ENCODE measurements at regions not wholly inside any gene's neighbourhood (a gene's known extent, or its start where the extent isn't known, plus 50 kb on each side); places are given as distances from the start of the nearest gene placed in this dataset.

DNA sequence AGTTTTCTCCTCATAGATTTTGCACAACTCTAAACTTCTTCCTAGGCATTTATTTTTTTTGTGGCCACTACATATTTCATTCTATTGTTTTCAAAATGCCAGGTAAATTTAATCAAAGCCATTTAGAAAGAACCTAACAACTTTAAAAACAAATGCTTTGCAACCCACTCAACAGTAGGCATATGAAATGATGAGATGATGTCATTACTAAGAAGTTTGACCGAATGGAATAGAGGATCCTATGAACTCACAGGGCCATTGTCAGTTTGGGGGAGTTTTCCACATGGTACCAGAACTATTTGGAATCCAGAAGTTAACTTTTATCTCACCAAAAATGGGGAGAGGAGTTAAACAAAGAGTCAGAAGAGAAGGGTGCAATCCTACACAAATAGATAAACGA, 100.7 kb upstream of the INHBA start:
- Histone ChIP-seq H3K27me3 (no peaks in the 10 kb centered on the region), H3K36me3 (no peaks in the 10 kb centered on the region), H3K4me3 (replicated peaks in 1 of 3) (no peak overlapping the region), H3K4me1 (no peaks in the 10 kb centered on the region), H3K27ac (no peak overlapping the region), H3K9me3 (no peaks in the 10 kb centered on the region)
- TF ChIP-seq, protein P1, sequence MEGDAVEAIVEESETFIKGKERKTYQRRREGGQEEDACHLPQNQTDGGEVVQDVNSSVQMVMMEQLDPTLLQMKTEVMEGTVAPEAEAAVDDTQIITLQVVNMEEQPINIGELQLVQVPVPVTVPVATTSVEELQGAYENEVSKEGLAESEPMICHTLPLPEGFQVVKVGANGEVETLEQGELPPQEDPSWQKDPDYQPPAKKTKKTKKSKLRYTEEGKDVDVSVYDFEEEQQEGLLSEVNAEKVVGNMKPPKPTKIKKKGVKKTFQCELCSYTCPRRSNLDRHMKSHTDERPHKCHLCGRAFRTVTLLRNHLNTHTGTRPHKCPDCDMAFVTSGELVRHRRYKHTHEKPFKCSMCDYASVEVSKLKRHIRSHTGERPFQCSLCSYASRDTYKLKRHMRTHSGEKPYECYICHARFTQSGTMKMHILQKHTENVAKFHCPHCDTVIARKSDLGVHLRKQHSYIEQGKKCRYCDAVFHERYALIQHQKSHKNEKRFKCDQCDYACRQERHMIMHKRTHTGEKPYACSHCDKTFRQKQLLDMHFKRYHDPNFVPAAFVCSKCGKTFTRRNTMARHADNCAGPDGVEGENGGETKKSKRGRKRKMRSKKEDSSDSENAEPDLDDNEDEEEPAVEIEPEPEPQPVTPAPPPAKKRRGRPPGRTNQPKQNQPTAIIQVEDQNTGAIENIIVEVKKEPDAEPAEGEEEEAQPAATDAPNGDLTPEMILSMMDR (IDR thresholded peaks at IDR 0.05) = no peak
- no peak for TF ChIP-seq POLR2A (IDR thresholded peaks at IDR 0.05)
- WGBS, 2 donors = 79 to 80% methylated on average over 2 of the region's 2 CpGs
- no peak for DNase-seq
- intact Hi-C loops (cut with DNase I) = no loop called here

DNA sequence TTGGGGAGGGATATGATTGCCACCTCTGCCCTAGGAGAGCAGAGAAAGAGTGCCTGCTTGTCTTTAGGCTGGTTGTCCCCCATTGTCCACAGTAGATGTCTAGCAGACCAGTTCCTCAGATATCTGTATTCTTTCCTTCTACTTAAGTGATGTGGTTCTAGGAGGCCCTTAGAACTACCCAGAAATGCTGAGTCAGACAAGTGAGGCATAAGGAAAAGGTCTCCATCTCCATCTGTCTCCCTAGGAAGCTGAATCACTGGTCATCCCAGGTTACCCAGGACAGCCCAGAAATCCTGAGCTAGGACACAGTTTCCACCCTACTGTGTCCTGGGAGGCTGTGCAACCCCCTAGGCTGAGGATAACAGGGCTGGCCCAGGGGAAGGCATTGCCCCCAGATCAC, 93.4 kb upstream of the INHBA start:
- no peak for TF ChIP-seq POLR2A (IDR thresholded peaks at IDR 0.05)
- TF ChIP-seq, protein P1 (IDR thresholded peaks at IDR 0.05) = no peak
- intact Hi-C loops (cut with DNase I) = no loop called here
- H3K4me1 ChIP-seq = no peaks in the 10 kb centered on the region

DNA sequence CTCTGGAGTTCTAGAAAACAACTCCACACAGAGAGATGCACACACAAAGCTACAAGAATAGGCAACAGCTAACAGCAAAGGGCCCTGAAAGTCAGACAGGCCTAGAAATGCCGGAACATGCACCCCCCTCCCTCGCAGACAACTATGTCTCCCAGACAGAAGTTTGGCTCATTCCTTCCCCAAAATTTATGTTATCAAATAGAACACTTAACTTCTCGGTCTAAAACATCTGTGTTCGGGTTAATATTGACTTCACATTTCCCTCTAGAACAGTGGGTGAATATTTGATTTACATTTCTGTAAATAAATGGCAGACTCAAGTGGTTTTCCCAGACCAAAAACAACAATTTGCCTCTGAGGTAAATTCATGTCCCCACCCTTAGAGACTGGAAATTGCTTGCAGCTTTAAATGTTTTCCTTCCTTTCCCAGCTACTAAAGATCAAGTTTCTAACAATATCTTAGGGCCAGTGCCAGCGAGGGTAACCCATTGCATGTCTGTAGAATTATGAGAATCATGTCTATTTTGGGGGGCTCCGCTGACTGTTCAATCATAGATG, 92.5 kb upstream of the INHBA start:
- Histone ChIP-seq H3K4me1 (no peaks in the 10 kb centered on the region), H3K36me3 (no peaks in the 10 kb centered on the region), H3K9me3 (no peaks in the 10 kb centered on the region), H3K27me3 (no peaks in the 10 kb centered on the region), H3K4me3 (replicated peaks in 1 of 3) (no peak overlapping the region), H3K27ac (no peak overlapping the region)
- DNase-seq = no peak
- TF ChIP-seq, protein P1 (IDR thresholded peaks at IDR 0.05) = no peak
- no peak for TF ChIP-seq POLR2A (IDR thresholded peaks at IDR 0.05)
- 81 to 85% methylated on average over 6 of the region's 6 CpGs for WGBS, 2 donors
- intact Hi-C loops (cut with DNase I) = no loop called here

More for the DNA sequence above, 93.4 kb upstream of the INHBA start:
- H3K27me3 ChIP-seq = no peaks in the 10 kb centered on the region
- H3K9me3 ChIP-seq = no peaks in the 10 kb centered on the region
- DNase-seq = no peak
- no peaks in the 10 kb centered on the region for H3K36me3 ChIP-seq
- H3K4me3 ChIP-seq (replicated peaks in 1 of 3) = no peak overlapping the region
- H3K27ac ChIP-seq = no peak overlapping the region

DNA sequence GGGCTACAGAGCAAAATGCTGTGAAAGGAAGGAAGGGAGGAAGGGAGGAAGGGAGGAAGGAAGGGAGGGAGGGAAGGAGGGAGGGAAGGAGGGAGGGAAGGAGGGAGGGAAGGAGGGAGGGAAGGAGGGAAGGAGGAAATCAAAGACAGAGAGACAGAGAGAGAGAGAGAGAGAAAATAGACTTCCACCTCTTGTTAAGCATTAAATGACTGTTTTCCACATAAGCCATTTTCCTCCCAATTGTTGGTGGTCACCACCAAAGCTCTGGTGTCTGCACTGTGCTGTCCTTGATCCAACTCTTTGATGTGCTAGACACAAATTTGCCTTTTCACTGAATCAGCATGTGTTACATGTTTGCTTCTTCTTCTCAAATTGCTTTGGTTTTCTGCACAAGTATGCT, 90.7 kb upstream of the INHBA start:
- H3K4me3 ChIP-seq (replicated peaks in 1 of 3) = no peak overlapping the region
- no peaks in the 10 kb centered on the region for H3K9me3 ChIP-seq
- H3K4me1 ChIP-seq = no peaks in the 10 kb centered on the region
- no peak overlapping the region for H3K27ac ChIP-seq
- H3K36me3 ChIP-seq = no peaks in the 10 kb centered on the region
- no peak for DNase-seq
- TF ChIP-seq POLR2A (IDR thresholded peaks at IDR 0.05) = no peak
- TF ChIP-seq, protein P1 (IDR thresholded peaks at IDR 0.05) = no peak
- intact Hi-C loops (cut with DNase I) = no loop called here
- no peaks in the 10 kb centered on the region for H3K27me3 ChIP-seq

DNA sequence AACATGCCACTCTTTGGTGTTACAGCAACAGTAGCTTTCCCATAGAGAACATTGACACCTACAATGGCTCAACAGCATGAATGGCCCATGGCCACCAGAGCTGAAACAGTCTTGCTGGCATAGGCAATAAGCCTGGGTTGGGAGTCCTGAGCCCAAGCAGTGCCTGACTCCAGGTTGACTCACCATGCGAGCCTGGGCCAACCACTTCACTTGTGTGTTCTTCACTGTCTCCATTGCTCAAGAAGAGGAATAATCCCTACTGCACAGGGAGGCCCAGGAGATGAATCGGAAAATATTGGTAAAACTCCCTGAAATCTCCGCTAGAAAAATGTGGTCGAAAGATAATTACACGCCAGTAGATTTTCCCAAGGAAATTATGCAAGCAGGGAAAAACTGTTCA, 89.2 kb upstream of the INHBA start:
- Histone ChIP-seq H3K27me3 (no peaks in the 10 kb centered on the region), H3K4me3 (replicated peaks in 1 of 3) (no peak overlapping the region), H3K9me3 (no peaks in the 10 kb centered on the region), H3K4me1 (no peaks in the 10 kb centered on the region), H3K36me3 (no peaks in the 10 kb centered on the region), H3K27ac (no peak overlapping the region)
- whole genome bisulfite sequencing, 2 donors = 84 to 95% methylated on average over 5 of the region's 5 CpGs
- DNase-seq = no peak
- intact Hi-C loops (cut with DNase I) = no loop called here
- TF ChIP-seq POLR2A (IDR thresholded peaks at IDR 0.05) = no peak
- TF ChIP-seq, protein P1 (IDR thresholded peaks at IDR 0.05) = no peak
